ENCODE measurements at regions not wholly inside any gene's neighbourhood (a gene's known extent, or its start where the extent isn't known, plus 50 kb on each side); places are given as distances from the start of the nearest gene placed in this dataset.

GRCh38 chr3:88852606-88853005 is 254.8 kb upstream of the EPHA3 start:
- Histone ChIP-seq H3K4ac (ENCODE audit: low read depth, low read length) (no peak overlapping the region), H2BK15ac (ENCODE audit: low read depth, low read length) (no peak overlapping the region), H4K8ac (ENCODE audit: low read depth in 2 of 2, low read length in 2 of 2) (no peak overlapping the region), H3K27ac (ENCODE audit: insufficient read depth, low read length) (no peak overlapping the region), H2BK20ac (ENCODE audit: low read depth, low read length) (no peak overlapping the region), H4K20me1 (ENCODE audit: insufficient read depth, low read length) (no peaks in the 10 kb centered on the region), H3K27me3 (ENCODE audit: control insufficient read depth, insufficient read depth, low read length) (no peaks in the 10 kb centered on the region), H4K5ac (ENCODE audit: low read depth, low read length) (no peak overlapping the region), H3K18ac (ENCODE audit: low read depth, low read length) (no peak overlapping the region), H3K23ac (ENCODE audit: low read depth, low read length) (no peak overlapping the region), H3K9me1 (ENCODE audit: insufficient read depth, low read length) (no peaks in the 10 kb centered on the region), H3K14ac (replicated peaks; ENCODE audit: low read depth, low read length) (no peak overlapping the region), H3K56ac (ENCODE audit: extremely low read depth, insufficient read depth, low read length) (no peak overlapping the region), H2AK9ac (replicated peaks; ENCODE audit: low read depth, low read length, poor library complexity) (no peak overlapping the region), H3K79me1 (ENCODE audit: low read depth in 1 of 2, low read length in 2 of 2) (no peaks in the 10 kb centered on the region), H2AFZ (replicated peaks; ENCODE audit: low read length, poor library complexity) (no peak overlapping the region), H4K91ac (ENCODE audit: insufficient read depth, low read depth, low read length) (no peak overlapping the region), H3K9me3 (ENCODE audit: control insufficient read depth, insufficient read depth, low read length) (no peaks in the 10 kb centered on the region), H3K4me2 (ENCODE audit: low read depth, low read length) (no peak overlapping the region), H3K4me1 (ENCODE audit: control insufficient read depth, insufficient read depth, low read length) (no peaks in the 10 kb centered on the region), H2BK120ac (ENCODE audit: low read depth, low read length) (no peak overlapping the region), H2AK5ac (ENCODE audit: low read depth, low read length) (no peak overlapping the region), H3K4me3 (ENCODE audit: insufficient read depth, low read depth, low read length) (no peak overlapping the region), H3K9ac (ENCODE audit: low read depth, low read length) (no peak overlapping the region), H2BK5ac (ENCODE audit: low read depth, low read length, poor library complexity, severe bottlenecking) (no peak overlapping the region), H3K36me3 (ENCODE audit: control insufficient read depth, insufficient read depth, low read length) (no peaks in the 10 kb centered on the region)
- in situ Hi-C loops (cut with MboI; ENCODE audit: low sequenced_read_pairs) = no loop called here
- no TSS peak for BruUV-seq (replicated peaks)
- POLR2A ChIA-PET (ENCODE audit: unreplicated experiment) = no interaction called here
- intact Hi-C loops (cut with micrococcal nuclease) = no loop called here
- TF ChIP-seq MAZ (IDR thresholded peaks at IDR 0.05; ENCODE audit: borderline replicate concordance, low read depth, low read length) (no peak), FOS (IDR thresholded peaks at IDR 0.05; ENCODE audit: low read depth, low read length) (no peak), CHD1 (IDR thresholded peaks at IDR 0.05; ENCODE audit: low read depth, low read length) (no peak), MXI1 (IDR thresholded peaks at IDR 0.05; ENCODE audit: borderline replicate concordance, low read depth, low read length) (no peak), MAFK (IDR thresholded peaks at IDR 0.05; ENCODE audit: low read depth, low read length) (no peak), RFX5 (IDR thresholded peaks at IDR 0.05; ENCODE audit: low read depth, low read length) (no peak), CTCF (conservative IDR thresholded peaks at IDR 0.05; ENCODE audit: low read depth, low read length) (no peak), SMC3 (IDR thresholded peaks at IDR 0.05; ENCODE audit: low read depth, low read length) (no peak), RCOR1 (IDR thresholded peaks at IDR 0.05; ENCODE audit: insufficient replicate concordance, low read length) (no peak), RAD21 (IDR thresholded peaks at IDR 0.05; ENCODE audit: low read length) (no peak), BHLHE40 (IDR thresholded peaks at IDR 0.05; ENCODE audit: low read depth, low read length) (no peak), POLR2A (IDR thresholded peaks at IDR 0.05; ENCODE audit: low read depth, low read length) (no peak), USF2 (IDR thresholded peaks at IDR 0.05; ENCODE audit: low read depth, low read length) (no peak), CEBPB (IDR thresholded peaks at IDR 0.05; ENCODE audit: low read depth, low read length) (no peak), ELK1 (IDR thresholded peaks at IDR 0.05; ENCODE audit: borderline replicate concordance, low read depth, low read length) (no peak), NFE2L2 (IDR thresholded peaks at IDR 0.05; ENCODE audit: low read depth, low read length) (no peak)
- DNase-seq = no peak
- no peak for ATAC-seq (ENCODE audit: low read depth)
- no CpG with 5 or more reads among the region's 2 CpGs for WGBS, 2 experiments (ENCODE audit: extremely low coverage in 2 of 2, insufficient read length in 1 of 2)
- CTCF ChIA-PET = interaction anchor here (0.6 to 0.7 kb wide), 2 partner anchors 9 to 668 kb away, joined by 4 to 6 read pairs; no protein-coding TSS in a partner anchor
- dilution Hi-C loops (cut with HindIII; ENCODE audit: low sequenced_read_pairs, unreplicated experiment) = no loop called here

Measured in IMR-90 (cell line).